HG02870 (cell line): ENCODE measurements at regions not wholly inside any gene's neighbourhood (a gene's known extent, or its start where the extent isn't known, plus 50 kb on each side); places are given as distances from the start of the nearest gene placed in this dataset.

Experiments used
- ATAC-seq: cut with Tn5 transposase; IDR thresholded peaks from one replicate; pipeline ENCODE4 v1.9.1; 2021; ENCODE audit warnings: mild to moderate bottlenecking, moderate library complexity; ENCODE audit not compliant: unreplicated experiment

DNA sequence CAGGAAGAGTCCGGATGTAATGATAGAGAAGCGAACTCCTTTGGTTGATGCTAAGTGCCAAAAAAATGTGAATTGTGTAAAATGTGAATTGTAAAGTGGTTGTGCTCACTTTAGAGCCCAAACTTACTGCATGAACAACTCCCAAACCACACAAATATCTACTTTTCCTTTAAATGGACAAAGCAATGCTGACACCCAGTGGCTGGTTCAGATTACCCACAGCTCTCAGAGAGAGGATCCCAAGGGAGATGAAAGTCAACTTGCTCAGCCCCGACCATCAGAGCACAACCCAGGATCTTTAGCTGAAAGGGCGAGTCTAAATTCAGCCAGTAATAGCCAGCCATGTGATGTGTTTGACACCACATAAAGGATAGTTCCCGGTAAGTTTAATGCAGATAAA lies 133.7 kb downstream of the NMUR2 start:
- peak; percentile 32 for ATAC-seq

DNA sequence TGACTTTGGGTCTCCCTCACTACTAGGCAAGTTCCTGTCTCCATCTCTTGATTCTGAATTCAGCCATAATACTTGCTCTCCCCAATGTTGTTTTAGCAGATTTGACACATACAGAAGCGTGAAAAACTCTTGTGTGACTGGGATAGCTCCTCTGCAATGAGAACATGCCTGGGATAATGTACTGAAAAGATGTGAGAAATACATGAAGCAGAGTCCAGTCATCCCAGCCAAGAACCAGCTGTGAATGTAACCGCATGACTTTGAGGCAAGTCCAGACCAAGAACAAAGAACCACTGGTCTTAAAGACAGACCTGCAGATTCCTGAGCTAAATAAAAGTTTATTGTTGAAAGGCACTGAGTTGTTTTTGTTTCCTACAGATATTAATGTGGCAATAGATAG lies 135.0 kb downstream of the NMUR2 start:
- no peak for ATAC-seq

DNA sequence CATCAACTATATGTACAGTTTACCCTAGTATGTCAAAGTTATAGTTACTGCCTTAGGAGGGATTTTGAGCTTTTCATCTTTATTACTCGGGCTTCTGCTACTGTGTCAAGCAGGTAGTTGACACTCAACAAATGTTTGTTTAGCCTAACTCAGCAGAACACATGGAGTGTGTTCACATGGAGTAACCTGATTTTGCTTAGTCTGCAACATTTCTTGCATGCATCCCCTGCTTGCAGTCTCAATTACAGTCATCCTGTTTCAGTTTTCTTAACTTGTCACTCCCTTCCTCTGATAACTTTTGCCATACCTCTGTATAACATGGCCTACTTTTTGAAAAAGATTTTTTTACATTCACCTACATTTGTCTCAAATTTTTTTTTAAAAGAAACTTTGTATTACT lies 135.5 kb downstream of the NMUR2 start:
- ATAC-seq = no peak

DNA sequence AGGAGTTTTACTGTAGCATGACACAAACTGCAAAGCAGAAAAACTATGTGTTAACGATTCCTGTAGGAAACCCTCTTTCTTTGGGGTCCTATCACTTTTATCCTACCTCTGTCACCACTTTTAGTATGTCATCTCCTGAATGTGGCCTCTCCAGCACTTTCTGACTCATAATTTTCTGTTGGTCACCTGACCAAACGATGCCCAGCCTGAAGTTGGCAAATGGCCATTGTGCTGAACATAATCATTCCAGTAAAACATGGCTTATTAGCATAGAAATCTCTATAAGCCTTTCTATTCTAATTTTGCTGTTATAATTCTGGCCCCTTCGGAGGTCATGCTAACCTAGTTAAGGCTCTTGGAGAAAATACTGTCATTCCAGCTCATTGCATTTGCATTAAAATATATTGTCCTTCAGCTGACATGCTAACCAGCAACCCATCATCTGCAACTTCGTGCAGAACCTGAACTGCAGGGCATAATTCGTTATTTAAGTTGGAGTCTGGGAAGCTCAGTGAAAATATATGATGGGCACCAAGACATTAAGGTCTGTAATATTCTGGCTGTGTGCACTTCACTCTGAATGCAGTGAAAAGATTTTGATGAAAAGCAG lies 140.3 kb downstream of the NMUR2 start:
- no peak for ATAC-seq

DNA sequence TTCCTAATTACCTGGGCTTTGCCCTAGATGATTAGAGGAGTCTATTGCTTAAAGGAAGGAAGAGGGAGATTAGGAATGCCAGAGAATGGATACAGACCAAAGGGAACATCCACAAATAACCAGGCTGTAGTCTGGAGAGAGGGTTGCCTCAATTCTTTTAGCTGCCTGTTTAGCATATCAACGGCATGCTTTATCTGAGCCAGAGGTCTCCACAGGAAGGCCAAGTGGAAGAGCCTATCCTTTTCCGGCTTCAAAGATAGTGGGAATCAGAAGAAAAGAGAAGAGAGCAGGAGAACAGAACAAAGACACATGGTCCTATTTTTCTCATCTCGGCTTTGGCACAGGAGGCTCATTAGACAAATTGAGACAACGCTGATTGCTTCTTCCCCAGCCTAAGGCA lies 142.4 kb downstream of the NMUR2 start:
- no peak for ATAC-seq

DNA sequence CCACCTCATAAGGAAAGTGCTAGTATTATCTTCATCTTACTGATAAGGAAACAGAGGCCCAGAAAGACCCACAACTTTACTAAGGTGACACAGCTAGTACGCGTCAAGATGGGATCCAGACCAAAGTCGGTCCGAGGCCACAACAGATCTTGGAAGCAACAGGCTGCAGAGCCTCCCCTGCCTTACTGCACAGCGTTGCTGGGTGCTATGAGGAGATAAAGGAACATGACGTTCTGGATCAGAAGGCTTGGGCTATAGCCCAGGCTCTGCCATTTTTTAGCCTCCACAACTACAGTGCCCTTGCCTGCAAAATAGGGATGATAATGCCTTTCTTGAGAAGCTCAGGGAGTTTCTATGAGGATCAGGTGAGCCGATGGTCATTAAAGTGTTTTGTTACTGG lies 144.1 kb downstream of the NMUR2 start:
- ATAC-seq = no peak

DNA sequence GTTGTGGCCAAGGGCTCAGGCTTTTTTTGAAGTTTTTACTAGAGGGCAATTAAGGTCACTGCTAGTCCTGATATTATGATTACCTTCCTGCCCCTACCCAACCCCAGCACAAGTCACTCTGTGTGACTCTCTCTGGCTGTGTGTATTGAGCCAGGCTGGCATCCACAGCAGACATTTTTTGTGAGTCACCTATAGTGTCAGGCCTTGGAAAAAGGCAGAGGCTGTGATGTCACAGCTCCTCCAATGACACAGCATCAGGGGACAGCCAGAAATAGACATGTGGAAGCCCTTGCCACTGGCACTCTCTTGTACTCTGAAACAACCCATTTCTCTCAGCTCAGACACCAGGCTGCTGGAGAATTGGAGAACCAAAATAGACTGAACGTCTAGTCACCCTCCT lies 145.4 kb downstream of the NMUR2 start:
- ATAC-seq = no peak

DNA sequence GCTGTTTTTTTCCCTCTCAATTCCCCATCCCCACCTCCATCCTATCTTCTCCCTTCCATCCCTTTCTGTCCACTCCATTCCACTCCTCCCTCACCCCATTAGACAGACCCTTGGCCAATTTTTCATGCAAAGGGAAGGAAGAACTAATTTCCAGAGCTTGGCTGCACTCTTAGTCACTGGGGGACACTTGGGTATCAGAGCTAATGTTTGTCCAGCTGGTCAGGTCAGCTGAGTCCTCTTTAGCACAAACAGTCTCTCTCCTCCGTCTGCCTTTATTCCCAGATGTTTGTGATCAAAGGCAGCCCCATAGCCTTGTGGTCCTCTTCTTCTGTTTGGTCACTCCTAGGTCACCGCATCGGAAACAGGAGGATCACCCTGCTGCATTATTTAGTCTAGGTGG lies 148.5 kb downstream of the NMUR2 start:
- ATAC-seq = no peak

DNA sequence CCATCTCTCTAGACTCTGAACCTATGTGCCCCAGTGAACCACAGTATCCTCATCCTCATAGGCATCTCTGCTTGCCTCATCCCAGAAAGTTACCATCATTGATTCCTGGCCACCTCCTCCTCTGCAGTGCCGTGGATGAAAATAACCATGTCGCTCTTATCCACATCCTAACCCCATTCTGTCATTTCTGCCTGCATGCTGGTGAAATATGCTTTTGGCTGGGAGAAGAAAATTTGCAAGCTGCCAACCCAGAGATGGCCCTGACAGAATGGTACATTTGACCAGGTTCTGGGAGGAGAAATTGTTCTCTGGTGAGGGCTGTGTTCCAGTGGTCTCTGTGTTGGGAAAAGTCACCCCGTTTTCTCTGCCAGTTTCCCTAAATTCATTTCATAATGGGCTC lies 149.7 kb downstream of the NMUR2 start:
- ATAC-seq = no peak

DNA sequence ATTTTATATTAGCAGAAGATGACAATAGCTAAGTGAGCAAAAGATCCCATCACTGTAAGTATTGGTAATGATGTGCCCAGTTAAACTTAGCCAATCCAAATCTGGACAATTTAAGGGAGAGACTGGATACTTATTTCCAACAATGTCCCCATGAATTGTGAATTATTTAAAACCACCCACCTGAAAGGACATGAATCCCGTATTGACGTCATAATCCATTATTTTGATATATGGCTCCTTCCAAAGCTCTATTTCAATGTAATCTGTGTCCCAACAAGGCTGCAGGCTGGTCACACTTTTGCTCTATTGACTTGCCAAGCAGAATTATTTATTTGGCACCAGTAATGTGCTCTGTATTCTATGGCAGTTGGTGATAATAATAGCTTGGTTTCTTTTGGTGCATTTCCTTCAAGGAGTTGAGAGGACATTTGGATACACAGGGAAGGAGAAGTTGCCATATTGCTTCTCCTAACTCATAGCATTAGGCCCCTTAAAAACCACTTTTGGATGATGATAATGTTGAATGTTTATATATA lies 157.2 kb downstream of the NMUR2 start:
- no peak for ATAC-seq

DNA sequence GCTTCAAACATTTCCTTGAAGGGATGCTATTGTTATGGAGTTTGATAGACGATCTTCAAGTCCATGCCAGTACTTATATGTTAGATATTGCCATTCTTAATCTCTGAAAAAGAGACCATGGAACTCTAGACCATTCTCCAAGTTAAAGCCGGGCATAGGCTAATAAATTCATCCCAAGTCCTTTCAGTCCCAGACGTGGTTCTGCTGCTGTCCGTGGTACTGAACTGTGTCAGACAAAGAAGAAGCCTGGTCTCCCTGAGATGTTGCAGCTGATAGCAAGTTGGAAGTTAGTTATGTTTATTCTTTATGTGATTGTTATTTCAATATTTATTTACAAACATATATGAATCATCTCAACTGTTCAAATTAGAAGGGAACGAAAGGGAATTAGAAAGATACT lies 158.7 kb downstream of the NMUR2 start:
- no peak for ATAC-seq

DNA sequence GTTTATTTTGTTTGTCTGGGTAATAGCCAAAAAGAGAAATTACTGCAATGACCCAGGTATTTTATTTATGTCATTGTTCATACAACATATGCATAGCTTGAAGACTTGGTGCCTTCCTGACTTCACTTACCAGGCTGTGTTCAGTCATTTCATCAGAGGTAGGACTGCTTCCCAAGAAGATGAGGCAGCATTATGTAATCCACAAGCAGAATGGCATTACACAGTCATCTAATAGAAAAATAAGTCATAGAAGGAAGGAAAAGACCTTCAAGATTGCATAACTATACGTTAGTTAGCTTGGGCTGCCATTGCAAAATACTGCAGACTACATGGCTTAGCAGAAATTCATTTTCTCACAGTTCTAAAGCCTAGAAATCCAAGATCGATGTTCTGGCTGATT lies 167.5 kb downstream of the NMUR2 start:
- ATAC-seq = no peak

DNA sequence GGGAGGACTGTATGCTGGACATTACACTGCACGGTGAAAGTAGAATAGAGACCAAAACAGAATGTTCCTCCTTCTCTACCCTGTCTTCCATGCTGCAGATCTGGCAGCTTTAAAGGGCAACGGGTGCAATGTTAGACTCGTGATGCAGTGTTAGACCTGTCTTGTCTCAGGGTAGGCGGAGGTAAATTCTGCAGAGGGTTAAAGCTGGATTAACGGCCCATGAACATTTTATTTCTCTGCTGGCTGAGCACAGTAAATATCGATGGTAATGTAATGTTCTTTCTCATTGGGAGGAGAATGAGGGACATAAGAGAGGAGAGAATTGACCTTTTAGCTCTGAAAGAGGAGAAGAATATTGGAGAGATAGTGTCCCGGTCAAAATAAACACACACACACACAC lies 178.9 kb downstream of the NMUR2 start:
- ATAC-seq = no peak

DNA sequence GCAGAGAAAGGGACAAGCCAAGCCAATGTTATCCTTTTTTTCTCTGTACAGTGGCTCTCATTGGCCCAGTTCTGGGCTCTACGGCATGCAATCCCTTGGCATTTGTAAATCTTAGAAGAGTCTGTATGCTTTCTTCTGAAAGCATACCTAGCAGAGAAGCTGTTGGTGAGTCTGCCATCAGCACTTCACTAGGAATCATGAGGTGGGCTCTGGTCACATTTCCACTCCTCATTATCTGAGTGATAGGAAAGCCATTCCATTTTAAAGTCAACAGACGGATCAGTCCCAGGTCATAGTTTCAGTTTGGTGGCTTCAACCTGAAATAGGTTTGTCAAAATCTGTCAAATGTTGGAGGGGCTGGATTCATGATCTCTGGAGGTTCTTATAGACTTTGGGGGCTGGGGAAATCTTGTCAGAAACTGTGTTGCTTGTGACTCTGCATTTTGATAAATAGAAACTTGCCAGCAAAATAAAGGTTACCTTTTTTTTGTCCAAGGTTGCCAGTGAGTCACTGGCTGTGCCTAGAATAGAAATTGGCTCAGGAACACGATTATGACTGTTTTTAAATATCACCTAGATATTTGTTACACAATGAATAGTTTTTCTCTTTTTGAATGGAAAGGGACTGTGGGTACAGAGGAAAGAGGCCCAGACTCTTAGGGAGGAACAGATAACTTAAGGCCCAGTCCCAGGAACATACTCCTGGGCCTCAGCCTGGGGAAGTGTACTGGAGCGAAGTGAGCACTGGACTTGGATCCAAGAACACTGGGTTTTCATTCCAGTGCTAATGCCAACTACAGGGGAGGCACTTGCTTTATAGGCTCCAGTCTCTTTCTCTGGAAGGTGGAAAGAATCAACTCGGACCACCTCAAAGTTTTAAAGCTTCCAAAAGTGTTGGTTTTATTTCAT lies 183.1 kb downstream of the NMUR2 start:
- no peak for ATAC-seq

DNA sequence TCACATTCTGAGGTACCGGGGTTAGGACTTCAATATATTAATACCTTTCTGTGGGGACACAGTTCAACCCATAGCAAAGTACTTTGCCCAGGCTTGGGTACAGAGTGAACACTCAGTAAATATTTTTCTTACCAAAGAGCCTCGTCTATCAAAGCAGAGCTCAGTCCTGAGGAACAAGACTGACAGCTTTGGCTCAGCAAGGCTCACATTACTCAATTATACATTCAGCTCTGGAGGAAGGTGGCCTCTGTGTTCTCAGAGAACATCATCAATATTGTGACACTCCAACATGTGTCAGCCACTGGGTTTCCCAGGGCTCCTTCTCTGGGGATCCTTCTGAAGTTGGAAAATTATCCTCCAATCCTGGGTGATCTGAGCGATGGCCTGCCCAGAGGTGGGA lies 186.4 kb downstream of the NMUR2 start:
- no peak for ATAC-seq

DNA sequence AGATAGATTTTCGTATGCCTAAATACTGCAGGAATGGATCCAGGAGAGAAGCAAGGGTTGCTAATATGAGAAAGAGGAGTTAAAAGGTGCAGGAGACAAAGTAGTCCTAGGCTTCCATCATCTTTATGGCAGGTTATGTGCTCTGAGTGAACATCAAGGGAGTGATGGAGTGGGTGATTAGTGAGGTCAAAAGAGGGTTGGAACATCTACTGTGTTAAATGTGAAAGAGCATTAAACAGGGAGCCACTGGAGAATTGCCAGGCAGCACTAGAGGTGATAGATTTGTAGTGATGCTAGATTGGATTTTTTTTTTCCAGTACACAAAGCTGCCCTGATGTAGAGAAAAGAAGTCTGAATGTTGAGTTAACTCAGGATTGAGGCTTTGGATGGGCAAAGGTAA lies 199.3 kb downstream of the NMUR2 start:
- no peak for ATAC-seq

DNA sequence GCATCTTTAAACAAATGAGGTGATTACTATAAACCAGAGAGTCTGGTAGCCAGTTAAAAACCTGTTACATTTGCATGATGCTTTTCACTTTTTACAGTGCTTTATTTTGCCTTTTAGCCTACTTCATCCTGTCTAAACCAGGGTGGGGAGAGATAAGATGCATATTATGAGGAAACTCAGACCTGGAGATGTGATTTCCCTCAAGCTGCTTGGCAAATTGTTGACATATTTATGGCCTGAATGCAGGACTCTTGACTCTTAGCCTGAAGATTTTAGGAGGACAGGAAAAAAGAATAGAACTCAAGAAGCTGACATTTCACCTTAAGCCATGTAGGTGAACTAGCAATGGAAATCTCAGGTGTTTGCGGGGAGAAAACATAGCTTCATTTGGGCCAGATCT lies 202.8 kb downstream of the NMUR2 start:
- ATAC-seq = no peak

DNA sequence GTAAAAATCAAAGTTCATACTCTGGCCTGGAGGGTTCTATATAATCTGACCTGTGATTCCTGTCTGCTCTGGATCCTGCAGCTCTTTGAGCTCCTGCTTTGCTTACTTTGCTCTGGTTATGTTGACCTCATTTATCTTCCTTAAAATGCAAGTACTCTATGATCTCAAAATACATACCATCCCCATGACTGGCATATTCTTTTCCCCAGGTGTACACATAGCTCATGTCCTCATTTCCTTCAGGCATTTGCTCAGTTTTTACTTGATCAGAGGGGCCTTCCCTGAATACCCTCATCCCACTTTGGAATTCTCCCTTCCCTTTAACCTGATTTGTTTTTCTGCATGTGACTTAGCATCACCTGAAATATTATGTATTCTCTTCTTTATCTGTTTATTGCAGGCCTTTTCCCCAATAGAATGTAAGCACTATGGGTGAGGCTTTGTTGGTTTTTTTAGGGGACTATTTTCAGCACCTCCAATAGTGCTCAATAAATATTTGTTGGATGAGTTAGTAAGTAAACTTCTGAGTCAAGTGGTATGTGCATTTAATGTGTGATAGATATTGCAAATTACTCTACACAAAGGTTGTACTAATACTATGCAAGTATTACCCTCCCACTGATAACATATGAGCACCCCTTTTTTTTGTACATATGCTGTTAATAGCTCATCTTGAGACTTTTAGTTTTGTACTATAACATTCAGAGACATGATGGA lies 211.5 kb downstream of the NMUR2 start:
- no peak for ATAC-seq

DNA sequence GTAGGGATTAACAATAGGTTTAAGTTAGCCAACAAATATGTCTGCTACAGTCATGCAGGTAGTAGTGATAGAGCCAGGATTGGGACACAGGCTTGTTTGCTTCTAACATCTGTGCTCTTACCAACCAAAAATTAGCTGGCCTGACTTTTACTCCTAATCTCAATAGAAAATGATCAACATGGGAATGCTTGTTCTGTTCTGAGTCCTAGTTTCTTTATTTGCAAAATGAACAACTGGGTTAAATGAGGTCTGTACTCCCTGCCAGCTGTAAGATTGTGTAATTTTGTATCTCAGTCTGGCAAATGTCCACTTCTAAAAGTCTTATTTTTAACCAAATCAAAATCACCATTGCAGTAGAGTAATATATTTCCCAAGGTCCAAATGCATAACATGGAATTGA lies 216.8 kb downstream of the NMUR2 start:
- no peak for ATAC-seq

DNA sequence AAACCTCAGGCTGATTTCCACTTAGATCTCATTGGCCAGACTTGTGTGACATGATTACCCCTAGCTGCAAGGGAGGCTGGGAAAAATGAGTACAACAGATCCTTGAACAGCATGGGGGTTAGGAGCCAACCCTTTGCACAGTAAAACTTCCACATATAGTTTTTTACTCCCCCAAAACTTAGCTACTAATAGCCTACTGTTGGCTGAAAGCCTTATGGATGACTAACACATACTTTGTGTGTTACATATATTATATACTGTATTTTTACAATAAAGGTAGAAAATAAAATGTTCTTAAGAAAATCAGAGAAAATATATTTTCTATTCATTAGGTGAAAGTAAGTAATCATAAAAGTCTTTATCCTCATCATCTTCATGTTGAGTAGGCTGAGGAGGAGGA lies 217.4 kb downstream of the NMUR2 start:
- no peak for ATAC-seq

DNA sequence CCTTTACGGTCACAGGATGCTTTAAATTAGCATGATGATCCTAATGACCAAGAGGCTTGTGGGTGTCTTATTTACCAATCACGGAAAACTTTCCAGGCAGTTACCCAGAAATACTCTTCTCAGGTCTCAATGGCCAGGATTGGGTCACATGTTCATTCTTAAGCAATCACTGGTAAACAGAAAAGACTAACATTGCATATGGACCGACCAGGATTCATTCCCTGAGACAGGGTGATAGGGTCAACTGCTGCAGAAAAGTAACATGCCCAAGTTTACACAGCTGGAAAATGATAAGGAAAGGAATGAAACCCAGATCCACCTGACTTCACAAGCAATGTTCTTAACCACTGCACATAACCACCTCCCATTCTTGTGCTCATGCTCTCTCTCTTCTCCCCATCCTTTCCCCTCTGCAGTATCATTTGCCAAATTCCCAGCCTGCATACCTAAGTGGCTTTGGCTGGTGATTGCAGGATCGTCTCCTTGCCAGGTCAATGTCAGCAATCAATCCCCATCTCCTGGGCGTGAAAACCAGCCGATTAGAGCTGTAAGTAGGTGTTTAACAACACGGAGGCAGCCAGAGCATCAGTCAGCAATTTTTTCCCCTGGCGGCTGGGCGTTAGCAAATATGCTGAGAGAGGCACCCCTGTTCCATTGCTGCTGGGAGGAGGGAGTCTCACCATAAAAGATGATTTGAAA lies 219.4 kb downstream of the NMUR2 start:
- no peak for ATAC-seq
